GM19238 (cell line): ENCODE measurements at regions not wholly inside any gene's neighbourhood (a gene's known extent, or its start where the extent isn't known, plus 50 kb on each side); places are given as distances from the start of the nearest gene placed in this dataset.

ENCODE experiments used
- DNase-seq: peaks from one replicate; pipeline ENCODE4 v3.0.0; 2011; ENCODE audit warnings: low spot score; ENCODE audit not compliant: insufficient read length

DNA sequence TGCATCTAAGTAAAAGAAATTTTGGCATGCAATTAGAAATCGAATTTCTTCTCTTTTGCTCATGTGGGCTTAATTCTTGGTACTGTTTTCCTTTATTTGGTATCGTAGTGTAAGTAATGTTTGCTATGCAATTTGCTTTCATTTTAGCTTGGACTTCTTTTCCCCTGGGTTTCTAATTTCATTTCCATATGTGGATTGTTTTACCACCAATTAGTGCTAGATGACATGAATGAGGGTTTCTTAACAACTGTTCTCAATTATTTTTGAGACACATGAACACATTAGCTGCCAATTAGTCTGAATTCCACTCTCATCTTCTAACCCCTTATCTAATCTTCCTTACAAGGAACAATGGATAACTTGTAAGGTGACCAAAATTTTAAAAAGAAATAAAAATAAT is 1047.2 kb upstream of the PIK3C3 start:
- DNase-seq = no peak

- no peak for DNase-seq
Observed at GRCh38 chr18:40904295-40904694, 1050.7 kb upstream of the PIK3C3 start.

- no peak for DNase-seq
Observed at GRCh38 chr18:40902436-40902835, 1052.6 kb upstream of the PIK3C3 start.

GRCh38 chr18:40897884-40898283 is 1057.2 kb upstream of the PIK3C3 start:
- no peak for DNase-seq

GRCh38 chr18:40883271-40883670 is 1071.8 kb upstream of the PIK3C3 start:
- no peak for DNase-seq

- no peak for DNase-seq
Observed at GRCh38 chr18:40882468-40882867, 1072.6 kb upstream of the PIK3C3 start.

GRCh38 chr18:40878371-40878770 is 1076.7 kb upstream of the PIK3C3 start:
- DNase-seq = no peak

- no peak for DNase-seq
Observed at GRCh38 chr18:40877096-40877495, 1077.9 kb upstream of the PIK3C3 start.

GRCh38 chr18:40875101-40875615 is 1079.9 kb upstream of the PIK3C3 start:
- DNase-seq = no peak

DNA sequence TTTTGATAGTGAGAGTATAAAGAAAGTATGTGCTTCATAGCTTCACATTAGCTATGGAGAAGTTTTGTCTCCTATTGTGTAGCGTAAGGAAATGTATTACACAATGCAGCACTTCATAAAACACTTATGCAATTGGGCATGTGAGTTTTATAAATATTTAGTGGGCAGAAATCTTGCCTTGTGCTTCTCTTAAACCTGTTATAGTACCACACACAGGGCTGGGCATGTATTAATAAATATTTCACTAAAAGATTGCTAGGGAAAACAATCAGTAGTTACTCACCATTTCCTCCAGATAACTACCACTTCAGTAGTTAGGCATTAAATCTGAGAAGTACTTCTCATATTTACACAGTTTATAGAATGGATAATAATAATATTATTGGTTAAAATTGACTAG is 1080.8 kb upstream of the PIK3C3 start:
- DNase-seq = no peak

- DNase-seq = no peak
Observed at GRCh38 chr18:40868110-40868858, 1086.8 kb upstream of the PIK3C3 start.

- DNase-seq = no peak
Observed at GRCh38 chr18:40867459-40867858, 1087.6 kb upstream of the PIK3C3 start.

- DNase-seq = no peak
Observed at GRCh38 chr18:40866968-40867367, 1088.1 kb upstream of the PIK3C3 start.

GRCh38 chr18:40866013-40866645 is 1088.9 kb upstream of the PIK3C3 start:
- no peak for DNase-seq

GRCh38 chr18:40864846-40865245 is 1090.2 kb upstream of the PIK3C3 start:
- DNase-seq = no peak

DNA sequence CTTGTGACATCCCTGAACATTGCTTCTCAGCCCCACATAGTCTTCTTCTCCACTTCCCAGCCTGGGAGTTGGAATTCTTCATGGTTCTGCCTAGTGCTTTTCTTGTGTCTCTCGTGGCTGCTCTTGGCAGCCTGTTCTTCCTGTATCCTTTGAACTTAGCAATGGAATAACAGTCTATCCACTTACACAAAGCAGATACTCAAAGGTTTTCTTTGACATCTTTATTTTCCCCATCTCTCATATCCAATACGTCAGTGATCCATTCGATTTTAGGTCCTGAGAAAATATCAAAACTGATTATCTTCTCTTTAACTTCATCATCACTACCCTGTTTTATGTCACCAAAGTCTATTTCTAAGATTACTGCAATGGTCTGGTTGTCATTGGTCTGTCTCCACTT is 1091.2 kb upstream of the PIK3C3 start:
- no peak for DNase-seq

- DNase-seq = no peak
Observed at GRCh38 chr18:40860189-40860588, 1094.8 kb upstream of the PIK3C3 start.

DNA sequence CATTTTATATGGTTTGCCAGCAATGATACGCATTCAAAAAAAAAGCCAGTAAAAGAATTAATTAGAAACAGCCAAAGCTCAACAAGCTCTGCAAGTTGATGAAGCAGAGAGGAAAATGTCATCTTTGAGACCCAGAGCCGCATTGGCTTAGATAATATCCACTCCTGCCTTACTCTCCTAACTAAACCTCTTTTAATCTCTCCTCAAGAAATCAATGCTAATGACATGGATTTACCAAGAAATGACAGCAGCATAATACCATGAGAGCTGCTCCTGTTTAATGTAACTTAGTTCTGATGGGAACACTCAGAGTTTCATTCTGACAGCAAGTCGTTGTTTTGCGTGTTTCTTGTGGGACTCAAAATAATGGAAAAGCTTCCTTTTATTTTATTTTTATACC is 1099.4 kb upstream of the PIK3C3 start:
- DNase-seq = no peak

DNA sequence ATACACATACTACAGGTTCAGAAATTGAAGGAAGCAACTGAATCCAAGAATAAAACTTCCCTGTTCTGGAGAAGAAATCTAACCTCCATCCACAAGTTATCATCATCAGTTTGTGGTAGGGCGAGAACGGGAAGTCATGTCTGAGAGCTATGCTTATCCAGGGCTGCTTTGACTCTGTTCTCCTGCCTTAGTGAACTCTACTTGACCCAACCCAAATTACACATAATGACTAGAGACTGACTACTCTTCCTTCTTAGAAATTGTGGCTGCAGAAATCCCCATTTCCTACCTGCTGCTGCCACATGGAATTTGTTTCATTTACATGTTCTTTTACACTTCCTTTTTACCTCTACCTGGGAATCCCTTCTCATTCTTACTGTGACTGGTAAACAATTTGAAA is 1102.6 kb upstream of the PIK3C3 start:
- DNase-seq = no peak

GRCh38 chr18:40851014-40851429 is 1104.0 kb upstream of the PIK3C3 start:
- no peak for DNase-seq

GRCh38 chr18:40849886-40850285 is 1105.1 kb upstream of the PIK3C3 start:
- DNase-seq = no peak

DNA sequence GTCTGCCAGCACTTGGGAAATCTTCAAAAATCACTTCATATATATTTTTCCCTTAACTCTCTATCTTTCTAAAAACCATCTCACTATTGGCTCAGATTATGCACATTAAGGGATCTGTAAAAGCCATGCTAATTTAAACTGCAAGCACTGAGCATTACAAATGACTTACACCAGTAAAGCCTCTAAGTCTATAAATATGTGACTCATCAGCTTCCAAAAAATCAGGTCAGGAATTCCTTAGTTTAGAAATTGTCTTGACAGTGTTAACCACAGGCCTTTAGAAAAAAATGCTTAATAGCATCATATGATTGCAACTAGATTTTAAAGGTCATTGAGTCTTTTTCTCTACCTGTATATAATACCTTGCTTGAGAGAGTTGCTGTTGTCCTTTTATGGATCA is 1113.6 kb upstream of the PIK3C3 start:
- DNase-seq = no peak

DNA sequence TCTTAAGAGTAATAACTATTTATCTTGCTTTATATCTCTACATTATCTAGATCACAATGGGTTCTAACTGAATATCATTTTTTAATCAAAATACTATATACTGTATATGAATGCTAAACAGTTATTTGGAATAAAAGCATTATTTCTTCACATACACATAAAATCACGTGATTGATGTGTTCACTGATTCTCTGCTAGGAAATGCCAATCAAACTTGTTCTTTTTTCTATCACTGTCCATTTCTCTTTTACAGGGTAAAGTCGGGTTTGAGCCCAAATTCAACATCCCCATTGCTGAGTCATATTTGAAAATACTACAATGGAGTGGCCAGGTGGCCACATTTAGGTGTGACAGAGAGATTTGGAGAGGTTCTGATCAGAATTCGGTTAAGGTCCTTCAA is 1114.0 kb upstream of the PIK3C3 start:
- DNase-seq = no peak
